ENCODE measurements at regions not wholly inside any gene's neighbourhood (a gene's known extent, or its start where the extent isn't known, plus 50 kb on each side); places are given as distances from the start of the nearest gene placed in this dataset.

- Mint-ChIP-seq H3K4me3 (no peak overlapping the region), H3K27me3 (ENCODE audit: low read depth) (no peaks in the 10 kb centered on the region), H3K9me3 (peaks cover 3 to 19% of the 10 kb centered on the region in 2 experiments; a peak in 4 of 5 replicates), H3K4me1 (peaks cover 5% of the 10 kb centered on the region in 2 experiments; a peak in 3 of 4 replicates), H3K27ac (no peak overlapping the region), H3K36me3 (ENCODE audit: insufficient read depth in 1 of 3, low read depth in 3 of 3) (peaks cover 0 to 24% (median 0%) of the 10 kb centered on the region in 3 experiments; a peak in 4 of 7 replicates)
- Histone ChIP-seq H2AK5ac (ENCODE audit: insufficient read length, low read length) (no peak overlapping the region), H3K18ac (ENCODE audit: insufficient read length, low read depth, low read length) (no peak overlapping the region), H3K56ac (ENCODE audit: insufficient read length, low read depth, low read length) (no peak overlapping the region), H3K23me2 (ENCODE audit: insufficient read length, low read depth, low read length, poor library complexity, severe bottlenecking) (no peaks in the 10 kb centered on the region), H3K4ac (ENCODE audit: low read depth, low read length) (no peak overlapping the region), H4K5ac (ENCODE audit: insufficient read length, low read depth, low read length) (no peak overlapping the region), H3K9me3 (ENCODE audit: control insufficient read depth, low read depth, low read length) (no peaks in the 10 kb centered on the region), H3K27me3 (ENCODE audit: insufficient read depth, low read length) (no peaks in the 10 kb centered on the region; the same call in 1 of the 2 replicates), H2BK15ac (ENCODE audit: low read depth, low read length) (no peak overlapping the region), H2BK120ac (ENCODE audit: low read depth, low read length, poor library complexity, severe bottlenecking) (no peak overlapping the region), H3K9ac (ENCODE audit: extremely low read depth, insufficient read length, low read length) (no peak overlapping the region), H3K4me2 (ENCODE audit: insufficient read depth, insufficient read length, low read length) (no peak overlapping the region), H2BK20ac (ENCODE audit: low read depth, low read length, poor library complexity, severe bottlenecking) (no peak overlapping the region), H3K79me1 (ENCODE audit: insufficient read depth, low read depth, low read length, poor library complexity, severe bottlenecking) (no peaks in the 10 kb centered on the region), H3K4me1 (ENCODE audit: insufficient read depth, low read length) (no peaks in the 10 kb centered on the region), H3K23ac (ENCODE audit: insufficient read length, low read depth, low read length) (no peak overlapping the region), H4K20me1 (ENCODE audit: control insufficient read depth, insufficient read depth, insufficient read length) (no peaks in the 10 kb centered on the region), H3K14ac (ENCODE audit: insufficient read depth, low read length) (no peak overlapping the region), H2BK5ac (ENCODE audit: insufficient read length, low read length) (no peak overlapping the region), H4K91ac (ENCODE audit: insufficient read length, low read depth, low read length) (no peak overlapping the region), H3T11ph (ENCODE audit: low read length) (no peak overlapping the region), H4K8ac (replicated peaks; ENCODE audit: insufficient read length, low read depth, low read length) (no peak overlapping the region), H2BK12ac (ENCODE audit: insufficient read length, low read depth, low read length) (no peak overlapping the region), H2AFZ (ENCODE audit: low read length) (no peak overlapping the region), H3K79me2 (ENCODE audit: insufficient read depth, low read length) (no peaks in the 10 kb centered on the region), H3K27ac (ENCODE audit: insufficient read length, low read depth, low read length) (no peak overlapping the region)
- DNase-seq, result no peak
- no CpG with 5 or more reads among the region's 3 CpGs for WGBS (ENCODE audit: extremely low coverage, insufficient read length, low lambda C conversion rate)
- no peak for TF ChIP-seq CTCF (conservative IDR thresholded peaks at IDR 0.05)
Observed at GRCh38 chr7:9891056-9891455, 1082.6 kb upstream of the PHF14 start.

Data from H9 (cell line).